HepG2 (cell line): ENCODE measurements at regions not wholly inside any gene's neighbourhood (a gene's known extent, or its start where the extent isn't known, plus 50 kb on each side); places are given as distances from the start of the nearest gene placed in this dataset.

ENCODE experiments used
- ATAC-seq: fragments of 200-7000 bp; cut with Tn5 transposase; 3 replicates; pipeline ENCODE4 v1.9.1; 2020; ENCODE audit warnings: mild to moderate bottlenecking, moderate library complexity
- BruUV-seq: library from RNA; stranded (reverse); fragments of 400-500 nt; replicated peaks from 2 replicates; lab custom pipeline; 2021; lab: Mats Ljungman, UMichigan
- CTCF ChIA-PET: fragments of 300-600 bp; formaldehyde crosslinking; extraction: SDS; loops from one replicate; lab custom pipeline; 2021; ENCODE audit warnings: low total read pairs, inconsistent platforms, low intra/inter-chr PET ratio; lab: Yijun Ruan, JAX
- POLR2A ChIA-PET: fragments of 350-600 bp; sonication (Branson Sonifier 250); formaldehyde crosslinking; loops from one replicate; lab custom pipeline; 2020; ENCODE audit warnings: antibody characterized with exemption, inconsistent platforms; lab: Yijun Ruan, JAX
- DNase-seq: peaks from one replicate; pipeline ENCODE4 v3.0.0-alpha.2; 2015; ENCODE audit warnings: low spot score
- FAIRE-seq: peaks from 3 replicates; lab custom pipeline; 2011; peaks lifted over from hg19 to GRCh38; lab: Jason Lieb, UNC
- H2AFZ ChIP-seq: one replicate; pipeline ENCODE4 v1.6.1; 2011; ENCODE audit warnings: low read length, inconsistent platforms
- H3K27ac ChIP-seq: fragments of 300-600 bp; 3 replicates; pipeline ENCODE4 v1.8.0; 2011; ENCODE audit warnings: mixed run types, mild to moderate bottlenecking, mixed read lengths, low read length, inconsistent platforms; ENCODE audit not compliant: insufficient read depth; ENCODE audit errors: extremely low read length
- H3K27me3 ChIP-seq, 2 experiments: fragments of 200-600 bp in 1 of 2; 2 replicates in 1 of 2; 3 replicates in 1 of 2; pipeline versions ENCODE4 v1.6.0 to v1.8.0; 2011; ENCODE audit warnings: low read length in 2 of 2, mild to moderate bottlenecking in 2 of 2, moderate library complexity in 2 of 2, inconsistent platforms in 1 of 2; ENCODE audit not compliant: insufficient read depth in 2 of 2, control insufficient read depth in 1 of 2
- H3K36me3 ChIP-seq, 2 experiments: fragments of 200-600 bp in 1 of 2; replicated peaks in 1 of 2; 2 replicates in 1 of 2; 3 replicates in 1 of 2; pipeline versions ENCODE4 v1.5.1 to v1.8.0; 2011; ENCODE audit warnings: low read length in 2 of 2, inconsistent platforms in 1 of 2; ENCODE audit not compliant: insufficient read depth in 2 of 2, control insufficient read depth in 1 of 2
- H3K4me1 ChIP-seq: 2 replicates; pipeline ENCODE4 v1.5.1; 2012; ENCODE audit warnings: low read length, inconsistent platforms; ENCODE audit not compliant: insufficient read depth
- H3K4me2 ChIP-seq: 2 replicates; pipeline ENCODE4 v1.6.0; 2011; ENCODE audit warnings: low read depth, low read length, inconsistent platforms
- H3K4me3 ChIP-seq, 3 experiments: fragments of 200-600 bp in 1 of 3; sonication (generic), shearing (Covaris generic) in 1 of 3; replicated peaks in 1 of 3; 2 replicates each; pipeline ENCODE4 v1.5.1; 2011 to 2016; ENCODE audit warnings: low read length in 3 of 3, inconsistent platforms in 2 of 3, low read depth in 2 of 3, mild to moderate bottlenecking in 2 of 3, control low read depth in 1 of 3, mixed read lengths in 1 of 3; ENCODE audit not compliant: insufficient read depth in 1 of 3
- H3K79me2 ChIP-seq: one replicate; pipeline ENCODE4 v1.6.1; 2011; ENCODE audit warnings: low read length, inconsistent platforms; ENCODE audit not compliant: insufficient read depth
- H3K9ac ChIP-seq: 2 replicates; pipeline ENCODE4 v1.6.0; 2011; ENCODE audit warnings: mild to moderate bottlenecking, low read depth, low read length, inconsistent platforms; ENCODE audit not compliant: insufficient read depth
- H3K9me3 ChIP-seq: 2 replicates; pipeline ENCODE4 v1.5.1; 2012; ENCODE audit warnings: mild to moderate bottlenecking, low read length
- H4K20me1 ChIP-seq: 2 replicates; pipeline ENCODE4 v1.6.0; 2011; ENCODE audit warnings: inconsistent platforms, mild to moderate bottlenecking, low read length, moderate library complexity; ENCODE audit not compliant: insufficient read depth
- ADNP ChIP-seq: sonication (generic); formaldehyde crosslinking; IDR thresholded peaks from 2 replicates; pipeline ENCODE4 v1.4.0; 2020; ENCODE audit warnings: missing genetic modification reagents
- ATAD3A ChIP-seq: sonication (generic); formaldehyde crosslinking; IDR thresholded peaks from 2 replicates; pipeline ENCODE4 v1.4.0; 2020; ENCODE audit warnings: missing genetic modification reagents
- CENPX ChIP-seq: sonication (generic); formaldehyde crosslinking; IDR thresholded peaks from 2 replicates; pipeline ENCODE4 v1.9.0; 2021; ENCODE audit warnings: mild to moderate bottlenecking, missing genetic modification reagents, moderate library complexity
- KIAA2018 ChIP-seq: sonication (generic); formaldehyde crosslinking; IDR thresholded peaks from 2 replicates; pipeline ENCODE4 v1.5.0; 2020; ENCODE audit warnings: mild to moderate bottlenecking, missing genetic modification reagents, borderline replicate concordance
- NFYB ChIP-seq: sonication (generic); formaldehyde crosslinking; IDR thresholded peaks from 2 replicates; pipeline ENCODE4 v1.4.0; 2020; ENCODE audit warnings: missing genetic modification reagents
- THYN1 ChIP-seq: sonication (generic); formaldehyde crosslinking; IDR thresholded peaks from 2 replicates; pipeline ENCODE4 v1.8.1; 2023; ENCODE audit warnings: low read depth, mild to moderate bottlenecking, moderate library complexity, missing genetic modification reagents, borderline replicate concordance
- ZBTB38 ChIP-seq: sonication (generic); formaldehyde crosslinking; IDR thresholded peaks from 2 replicates; pipeline ENCODE4 v1.5.1; 2020; ENCODE audit warnings: mild to moderate bottlenecking, missing genetic modification reagents
- ZNF615 ChIP-seq: sonication (generic); formaldehyde crosslinking; IDR thresholded peaks from 2 replicates; pipeline ENCODE4 v1.5.0; 2020; ENCODE audit warnings: mild to moderate bottlenecking, missing genetic modification reagents, borderline replicate concordance
- ZNF619 ChIP-seq: sonication (generic); formaldehyde crosslinking; IDR thresholded peaks from 2 replicates; pipeline ENCODE4 v1.4.0; 2020; ENCODE audit warnings: mild to moderate bottlenecking, missing genetic modification reagents
- ZNF652 ChIP-seq: IDR thresholded peaks from 2 replicates; pipeline ENCODE4 v1.6.1; 2016; ENCODE audit warnings: low read depth, borderline replicate concordance
- ZNF776 ChIP-seq: sonication (generic); formaldehyde crosslinking; IDR thresholded peaks from 2 replicates; pipeline ENCODE4 v1.4.0; 2020; ENCODE audit warnings: mild to moderate bottlenecking, missing genetic modification reagents
- ZNF777 ChIP-seq: sonication (generic); formaldehyde crosslinking; IDR thresholded peaks from 2 replicates; pipeline ENCODE4 v1.4.0; 2020; ENCODE audit warnings: missing genetic modification reagents
- WGBS: methylation state at CpG from one replicate; pipeline ENCODE4 v1.1.6; 2017; ENCODE audit warnings: low lambda C conversion rate; 5-methylcytosine and 5-hydroxymethylcytosine counted together
- in situ Hi-C: cut with HindIII; loops from 2 replicates; pipeline ENCODE4 v1.10.0; 2017; ENCODE audit warnings: low pct_unique_long_range_greater_than_20kb; ENCODE audit not compliant: extremely low pct_ligation_motif_present
- intact Hi-C: fragments of 100-400 bp; cut with micrococcal nuclease; formaldehyde crosslinking; loops from one replicate; pipeline ENCODE4 v1.10.0; 2022; ENCODE audit not compliant: unreplicated experiment

GRCh38 chr9:1431461-1431860, 381.3 kb downstream of the DMRT2 start:
- Histone ChIP-seq H3K27ac (no peak overlapping the region), H3K4me2 (no peak overlapping the region), H4K20me1 (no peaks in the 10 kb centered on the region)
- no peak for TF ChIP-seq ZNF619 (CRISPR knock-in tag)
- TF ChIP-seq NFYB (CRISPR knock-in tag) = no peak
- TF ChIP-seq ZNF652 (CRISPR knock-in tag) = no peak
- TF ChIP-seq ZNF776 (CRISPR knock-in tag) = no peak
- no peak for TF ChIP-seq CENPX (CRISPR knock-in tag)
- no peak for TF ChIP-seq ADNP
- TF ChIP-seq ZNF777 = no peak
- TF ChIP-seq, all 625 proteins: peak for 0
- 50% methylated on average over 4 of the region's 4 CpGs for whole genome bisulfite sequencing
- no peaks in the 10 kb centered on the region for H3K4me1 ChIP-seq
- in situ Hi-C loops = no loop called here
- no peak overlapping the region for H2AFZ ChIP-seq
- H3K9ac ChIP-seq = no peak overlapping the region
- no peaks in the 10 kb centered on the region for H3K36me3 ChIP-seq
- H3K79me2 ChIP-seq = no peaks in the 10 kb centered on the region
- CTCF ChIA-PET = no interaction called here
- DNase-seq = no peak
- intact Hi-C loops = no loop called here
- no peak for ATAC-seq
- no TSS peak for BruUV-seq
- POLR2A ChIA-PET = no interaction called here
- H3K27me3 ChIP-seq = no peaks in the 10 kb centered on the region
- H3K9me3 ChIP-seq = no peaks in the 10 kb centered on the region
- H3K4me3 ChIP-seq = no peak overlapping the region
- FAIRE-seq = no peak

GRCh38 chr9:1434052-1434767, 384.1 kb downstream of the DMRT2 start:
- H3K4me3 ChIP-seq = no peak overlapping the region
- no peak overlapping the region for H3K27ac ChIP-seq
- in situ Hi-C loops = no loop called here
- FAIRE-seq (no peak), DNase-seq (no peak), ATAC-seq (peak; percentile 41; the same call in 2 of the 3 replicates)
- no peaks in the 10 kb centered on the region for H3K9me3 ChIP-seq
- POLR2A ChIA-PET = no interaction called here
- CTCF ChIA-PET = no interaction called here
- H4K20me1 ChIP-seq = no peaks in the 10 kb centered on the region
- H3K4me1 ChIP-seq = no peaks in the 10 kb centered on the region
- H3K9ac ChIP-seq = no peak overlapping the region
- no peaks in the 10 kb centered on the region for H3K36me3 ChIP-seq
- no TSS peak for BruUV-seq
- H3K79me2 ChIP-seq = no peaks in the 10 kb centered on the region
- intact Hi-C loops = no loop called here
- no peak overlapping the region for H2AFZ ChIP-seq
- WGBS = 29% methylated on average over 7 of the region's 7 CpGs
- no peak overlapping the region for H3K4me2 ChIP-seq
- no peaks in the 10 kb centered on the region for H3K27me3 ChIP-seq
- TF ChIP-seq ZNF615 (CRISPR knock-in tag) (no peak), KIAA2018 (CRISPR knock-in tag) (no peak), ATAD3A (CRISPR knock-in tag) (no peak), THYN1 (CRISPR knock-in tag) (no peak), ZBTB38 (no peak)
